ENCODE measurements at regions not wholly inside any gene's neighbourhood (a gene's known extent, or its start where the extent isn't known, plus 50 kb on each side); places are given as distances from the start of the nearest gene placed in this dataset.

- intact Hi-C loops (cut with micrococcal nuclease) = no loop called here
- TF ChIP-seq EZH2 (IDR thresholded peaks at IDR 0.05; ENCODE audit: borderline replicate concordance, insufficient read depth, low read depth, low read length, poor library complexity, severe bottlenecking) = no peak
- TF ChIP-seq CTCF (IDR thresholded peaks at IDR 0.05) = no peak
- Histone ChIP-seq H3K79me2 (ENCODE audit: control insufficient read depth, insufficient read depth, low read length) (no peaks in the 10 kb centered on the region), H3K4me1 (ENCODE audit: control insufficient read depth in 2 of 2, insufficient read depth in 2 of 2, low read length in 2 of 2) (no peaks in the 10 kb centered on the region), H4K20me1 (ENCODE audit: control insufficient read depth, insufficient read depth, low read length, poor library complexity, severe bottlenecking) (no peaks in the 10 kb centered on the region), H3K27ac (ENCODE audit: low read length in 2 of 2) (no peak overlapping the region), H3K9ac (ENCODE audit: low read length) (no peak overlapping the region), H3K4me3 (ENCODE audit: control extremely low read depth in 1 of 5, extremely low read depth in 1 of 5, insufficient read depth in 1 of 5, low read depth in 2 of 5, low read length in 4 of 5) (no peak overlapping the region), H3K9me3 (ENCODE audit: control extremely low read depth in 1 of 3, control insufficient read depth in 2 of 3, insufficient read depth in 1 of 3, low read length in 2 of 3) (peaks cover 0 to 5% (median 0%) of the 10 kb centered on the region in 3 donors), H3K4me2 (replicated peaks; ENCODE audit: low read depth, low read length, poor library complexity, severe bottlenecking) (no peak overlapping the region), H2AFZ (ENCODE audit: insufficient read depth, low read depth, low read length, poor library complexity, severe bottlenecking) (no peak overlapping the region), H3K27me3 (replicated peaks in 1 of 4; ENCODE audit: control extremely low read depth in 1 of 4, control insufficient read depth in 3 of 4, insufficient read depth in 4 of 4, low read length in 3 of 4) (peaks cover 0 to 6% (median 0%) of the 10 kb centered on the region in 4 experiments), H3K36me3 (replicated peaks in 1 of 2; ENCODE audit: control extremely low read depth in 1 of 2, control insufficient read depth in 1 of 2, extremely low read depth in 1 of 2, insufficient read depth in 2 of 2, low read length in 1 of 2) (no peaks in the 10 kb centered on the region)
- 73% methylated on average over 15 of the region's 18 CpGs for WGBS (ENCODE audit: insufficient coverage)
- Mint-ChIP-seq H3K4me1 (no peaks in the 10 kb centered on the region), H3K27me3 (peaks cover 4% of the 10 kb centered on the region), H3K9me3 (ENCODE audit: insufficient read depth) (peaks cover 1% of the 10 kb centered on the region), H3K27ac (no peak overlapping the region), H3K4me3 (no peak overlapping the region)
- no peak for DNase-seq
- CTCF ChIA-PET = no interaction called here
- no peak for ATAC-seq (ENCODE audit: low read depth)
- POLR2A ChIA-PET = no interaction called here
These were observed 155.7 kb downstream of the KIF26A start for GRCh38 chr14:104293851-104294627.

- no peak overlapping the region for H3K4me3 Mint-ChIP-seq
These were observed 156.2 kb downstream of the KIF26A start for GRCh38 chr14:104294628-104294982.

More at GRCh38 chr14:104294628-104294982, 156.2 kb downstream of the KIF26A start:
- H3K9me3 ChIP-seq (ENCODE audit: control extremely low read depth in 1 of 3, control insufficient read depth in 2 of 3, insufficient read depth in 1 of 3, low read length in 2 of 3) = peaks cover 0 to 5% (median 0%) of the 10 kb centered on the region in 3 donors
- DNase-seq = no peak
- H3K79me2 ChIP-seq (ENCODE audit: control insufficient read depth, insufficient read depth, low read length) = no peaks in the 10 kb centered on the region
- H3K4me1 Mint-ChIP-seq = no peaks in the 10 kb centered on the region
- H3K9me3 Mint-ChIP-seq (ENCODE audit: insufficient read depth) = no peaks in the 10 kb centered on the region
- H3K27me3 ChIP-seq (replicated peaks in 1 of 4; ENCODE audit: control extremely low read depth in 1 of 4, control insufficient read depth in 3 of 4, insufficient read depth in 4 of 4, low read length in 3 of 4) = peaks cover 0 to 6% (median 0%) of the 10 kb centered on the region in 4 experiments
- no peaks in the 10 kb centered on the region for H3K4me1 ChIP-seq (ENCODE audit: control insufficient read depth in 2 of 2, insufficient read depth in 2 of 2, low read length in 2 of 2)
- no peak overlapping the region for H2AFZ ChIP-seq (ENCODE audit: insufficient read depth, low read depth, low read length, poor library complexity, severe bottlenecking)
- no peak for ATAC-seq (ENCODE audit: low read depth)
- H3K4me3 ChIP-seq (ENCODE audit: control extremely low read depth in 1 of 5, extremely low read depth in 1 of 5, insufficient read depth in 1 of 5, low read depth in 2 of 5, low read length in 4 of 5) = no peak overlapping the region
- no peak overlapping the region for H3K9ac ChIP-seq (ENCODE audit: low read length)
- H3K27ac ChIP-seq (ENCODE audit: low read length in 2 of 2) = no peak overlapping the region
- no peaks in the 10 kb centered on the region for H4K20me1 ChIP-seq (ENCODE audit: control insufficient read depth, insufficient read depth, low read length, poor library complexity, severe bottlenecking)
- WGBS (ENCODE audit: insufficient coverage) = 84% methylated on average over 8 of the region's 11 CpGs
- intact Hi-C loops (cut with micrococcal nuclease) = no loop called here
- no peaks in the 10 kb centered on the region for H3K36me3 ChIP-seq (replicated peaks in 1 of 2; ENCODE audit: control extremely low read depth in 1 of 2, control insufficient read depth in 1 of 2, extremely low read depth in 1 of 2, insufficient read depth in 2 of 2, low read length in 1 of 2)
- CTCF ChIA-PET = no interaction called here
- POLR2A ChIA-PET = no interaction called here
- H3K27ac Mint-ChIP-seq = no peak overlapping the region
- peaks cover 4% of the 10 kb centered on the region for H3K27me3 Mint-ChIP-seq
- H3K4me2 ChIP-seq (replicated peaks; ENCODE audit: low read depth, low read length, poor library complexity, severe bottlenecking) = no peak overlapping the region
- no peak for TF ChIP-seq CTCF (IDR thresholded peaks at IDR 0.05)
- no peak for TF ChIP-seq EZH2 (IDR thresholded peaks at IDR 0.05; ENCODE audit: borderline replicate concordance, insufficient read depth, low read depth, low read length, poor library complexity, severe bottlenecking)
